GM18909 (cell line): ENCODE measurements at regions not wholly inside any gene's neighbourhood (a gene's known extent, or its start where the extent isn't known, plus 50 kb on each side); places are given as distances from the start of the nearest gene placed in this dataset.
"Not testable (repeated sequence)": the region's sequence is repeated elsewhere in the genome, so short reads cannot be mapped to it uniquely, and the experiment has no call there.

Source experiments
- ATAC-seq: cut with Tn5 transposase; IDR thresholded peaks from one replicate; pipeline ENCODE4 v1.9.1; 2021; ENCODE audit warnings: mild to moderate bottlenecking; ENCODE audit not compliant: unreplicated experiment, poor library complexity

- ATAC-seq = no peak
These were observed 60.2 kb downstream of the TFPI2 start for GRCh38 chr7:93830141-93830925.

- peak; percentile 72 for ATAC-seq
These were observed 62.3 kb downstream of the TFPI2 start for GRCh38 chr7:93828260-93828659.

GRCh38 chr7:93823621-93824020 lies 66.9 kb downstream of the TFPI2 start:
- no peak for ATAC-seq

- ATAC-seq = no peak
These were observed 69.1 kb downstream of the TFPI2 start for GRCh38 chr7:93821463-93821862.

GRCh38 chr7:93819699-93820098 lies 70.9 kb downstream of the TFPI2 start:
- ATAC-seq = no peak

GRCh38 chr7:93817526-93817925 lies 73.0 kb downstream of the TFPI2 start:
- ATAC-seq = no peak

- no peak for ATAC-seq
These were observed 73.5 kb downstream of the TFPI2 start for GRCh38 chr7:93817004-93817403.

GRCh38 chr7:93813514-93813913 lies 77.0 kb downstream of the TFPI2 start:
- ATAC-seq = no peak

GRCh38 chr7:93812061-93812460 lies 78.5 kb downstream of the TFPI2 start:
- no peak for ATAC-seq

- no peak for ATAC-seq
These were observed 79.4 kb downstream of the TFPI2 start for GRCh38 chr7:93811198-93811597.

GRCh38 chr7:93810561-93810960 lies 80.0 kb downstream of the TFPI2 start:
- ATAC-seq = no peak

- ATAC-seq = no peak
These were observed 85.8 kb downstream of the TFPI2 start for GRCh38 chr7:93804726-93805125.

- ATAC-seq = peak; percentile 47
These were observed 90.7 kb downstream of the TFPI2 start for GRCh38 chr7:93799750-93800357.

GRCh38 chr7:93793084-93793697 lies 97.4 kb downstream of the TFPI2 start:
- ATAC-seq = not testable (repeated sequence)

- no peak for ATAC-seq
These were observed 111.4 kb downstream of the TFPI2 start for GRCh38 chr7:93779115-93779514.

GRCh38 chr7:93778384-93778783 lies 112.2 kb downstream of the TFPI2 start:
- no peak for ATAC-seq

GRCh38 chr7:93773446-93773845 lies 117.1 kb downstream of the TFPI2 start:
- no peak for ATAC-seq

GRCh38 chr7:93765475-93765874 lies 125.1 kb downstream of the TFPI2 start:
- no peak for ATAC-seq

- ATAC-seq = no peak
These were observed 131.9 kb downstream of the TFPI2 start for GRCh38 chr7:93758631-93759030.

- ATAC-seq = no peak
These were observed 133.1 kb downstream of the TFPI2 start for GRCh38 chr7:93757426-93757825.

GRCh38 chr7:93756890-93757289 lies 133.7 kb downstream of the TFPI2 start:
- ATAC-seq = no peak

GRCh38 chr7:93751421-93751820 lies 139.1 kb downstream of the TFPI2 start:
- no peak for ATAC-seq
